ENCODE measurements at regions not wholly inside any gene's neighbourhood (a gene's known extent, or its start where the extent isn't known, plus 50 kb on each side); places are given as distances from the start of the nearest gene placed in this dataset.

DNA sequence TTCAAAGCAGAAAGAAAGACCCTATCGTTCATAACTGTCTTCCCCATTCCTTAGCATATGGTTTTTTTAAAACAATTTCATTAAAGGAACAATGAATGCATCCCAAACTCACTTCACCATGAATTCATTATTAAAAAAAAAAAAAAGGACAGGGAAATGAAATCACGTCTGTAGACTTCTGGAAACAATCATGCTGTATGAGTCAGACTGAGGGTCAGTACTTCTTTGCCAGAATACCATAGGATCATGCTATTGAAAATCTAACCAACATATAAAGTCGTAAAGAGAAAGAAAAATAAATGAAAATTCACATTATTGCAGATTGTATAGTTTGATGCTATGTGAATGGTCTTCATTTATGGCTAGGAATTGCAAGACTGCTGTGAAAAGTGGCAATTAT is 144.4 kb downstream of the PCDH18 start:
- TF ChIP-seq ZNF121 (tag by site-specific recombination; IDR thresholded peaks at IDR 0.05) (no peak), ZFHX2 (tag by site-specific recombination; conservative IDR thresholded peaks at IDR 0.05) (no peak), OVOL3 (tag by site-specific recombination; IDR thresholded peaks at IDR 0.05) (no peak), ZNF501 (tag by site-specific recombination; IDR thresholded peaks at IDR 0.05) (no peak), ZNF776 (tag by site-specific recombination; IDR thresholded peaks at IDR 0.05; ENCODE audit: borderline replicate concordance) (no peak), ZNF302 (tag by site-specific recombination; IDR thresholded peaks at IDR 0.05; ENCODE audit: low read depth) (no peak), ZFP69B (tag by site-specific recombination; IDR thresholded peaks at IDR 0.05) (no peak), ZNF654 (tag by site-specific recombination; IDR thresholded peaks at IDR 0.05; ENCODE audit: low read depth) (no peak)
- CTCF ChIA-PET, result no interaction called here
- POLR2A ChIA-PET, result no interaction called here
- Histone ChIP-seq H3K4me1 (ENCODE audit: control insufficient read depth, insufficient read depth, low read length) (no peaks in the 10 kb centered on the region), H3K36me3 (ENCODE audit: control insufficient read depth in 2 of 2, insufficient read depth in 1 of 2, low read length in 2 of 2) (no peaks in the 10 kb centered on the region), H3K4me3 (ENCODE audit: low read depth, low read length) (no peak overlapping the region), H3K9me3 (ENCODE audit: control insufficient read depth, insufficient read depth, low read depth, low read length) (no peaks in the 10 kb centered on the region), H3K27ac (ENCODE audit: extremely low read depth, low read depth, low read length) (no peak overlapping the region)

DNA sequence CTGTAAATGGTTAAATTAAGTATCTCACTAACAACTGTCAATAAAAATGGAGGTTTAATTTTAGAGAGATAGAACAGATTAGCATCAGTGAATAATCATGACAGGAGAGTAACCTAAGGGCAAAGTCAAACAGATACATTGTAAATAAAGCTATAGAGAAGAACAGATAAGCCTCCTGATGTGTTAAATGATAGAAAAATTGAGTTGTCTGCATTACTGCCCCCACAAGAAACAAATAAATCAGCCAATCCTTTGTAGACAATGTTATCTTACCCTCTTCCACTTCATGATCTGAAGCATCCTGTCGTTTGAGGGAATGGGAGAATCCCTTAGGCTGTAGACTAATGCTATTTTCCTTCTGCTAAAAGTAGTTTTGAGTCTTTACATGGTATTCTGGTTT is 147.8 kb downstream of the PCDH18 start:
- Histone ChIP-seq H3K4me3 (ENCODE audit: low read depth, low read length) (no peak overlapping the region), H3K4me1 (ENCODE audit: control insufficient read depth, insufficient read depth, low read length) (no peaks in the 10 kb centered on the region), H3K36me3 (ENCODE audit: control insufficient read depth in 2 of 2, insufficient read depth in 1 of 2, low read length in 2 of 2) (no peaks in the 10 kb centered on the region), H3K9me3 (ENCODE audit: control insufficient read depth, insufficient read depth, low read depth, low read length) (no peaks in the 10 kb centered on the region), H3K27ac (ENCODE audit: extremely low read depth, low read depth, low read length) (no peak overlapping the region)
- no peak for TF ChIP-seq ZNF843 (tag by site-specific recombination; IDR thresholded peaks at IDR 0.05)
- CTCF ChIA-PET, result no interaction called here
- POLR2A ChIA-PET, result no interaction called here

DNA sequence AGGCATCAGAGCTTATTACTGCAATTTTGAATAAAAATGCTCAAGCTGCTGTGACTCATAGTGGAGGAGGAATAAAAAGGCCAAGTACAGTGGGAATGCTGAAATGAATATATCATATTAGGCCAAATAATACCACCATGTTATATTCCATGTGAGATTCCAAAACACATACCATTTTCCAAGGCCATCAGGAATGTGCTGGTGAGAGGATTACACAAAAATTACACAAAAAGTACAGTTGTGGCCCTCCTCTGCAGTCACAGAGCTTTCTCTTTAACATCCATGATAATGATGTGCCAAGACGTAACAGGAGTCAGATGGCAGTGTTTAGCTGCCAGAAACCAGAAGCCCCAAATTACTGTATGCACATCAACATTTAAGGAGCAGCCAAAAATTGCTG is 153.5 kb downstream of the PCDH18 start:
- Histone ChIP-seq H3K36me3 (ENCODE audit: control insufficient read depth in 2 of 2, insufficient read depth in 1 of 2, low read length in 2 of 2) (no peaks in the 10 kb centered on the region), H3K9me3 (ENCODE audit: control insufficient read depth, insufficient read depth, low read depth, low read length) (no peaks in the 10 kb centered on the region), H3K27ac (ENCODE audit: extremely low read depth, low read depth, low read length) (no peak overlapping the region), H3K4me3 (ENCODE audit: low read depth, low read length) (no peak overlapping the region), H3K4me1 (ENCODE audit: control insufficient read depth, insufficient read depth, low read length) (no peaks in the 10 kb centered on the region)
- ChIA-PET CTCF (no interaction called here), POLR2A (no interaction called here)
- TF ChIP-seq HOXA7 (CRISPR knock-in tag; IDR thresholded peaks at IDR 0.05; ENCODE audit: borderline replicate concordance) (no peak), ZNF214 (tag by site-specific recombination; IDR thresholded peaks at IDR 0.05; ENCODE audit: borderline replicate concordance) (no peak), ZNF843 (tag by site-specific recombination; IDR thresholded peaks at IDR 0.05) (no peak), ZNF248 (tag by site-specific recombination; IDR thresholded peaks at IDR 0.05) (no peak), ZFHX2 (tag by site-specific recombination; conservative IDR thresholded peaks at IDR 0.05) (no peak), GFI1B (tag by site-specific recombination; IDR thresholded peaks at IDR 0.05) (no peak), IKZF3 (tag by site-specific recombination; IDR thresholded peaks at IDR 0.05) (no peak), ZNF114 (tag by site-specific recombination; IDR thresholded peaks at IDR 0.05) (no peak), WT1 (tag by site-specific recombination; IDR thresholded peaks at IDR 0.05) (no peak), ZNF211 (tag by site-specific recombination; IDR thresholded peaks at IDR 0.05; ENCODE audit: low read depth) (no peak), ZNF629 (tag by site-specific recombination; IDR thresholded peaks at IDR 0.05) (no peak), ZBTB48 (tag by site-specific recombination; IDR thresholded peaks at IDR 0.05) (no peak), KLF1 (tag by site-specific recombination; IDR thresholded peaks at IDR 0.05) (no peak), ZBTB7A (tag by site-specific recombination; IDR thresholded peaks at IDR 0.05; ENCODE audit: low read depth) (no peak), ZBTB21 (tag by site-specific recombination; IDR thresholded peaks at IDR 0.05) (no peak), ZNF624 (tag by site-specific recombination; IDR thresholded peaks at IDR 0.05) (no peak), ZNF16 (tag by site-specific recombination; IDR thresholded peaks at IDR 0.05; ENCODE audit: low read depth) (no peak), ZNF501 (tag by site-specific recombination; IDR thresholded peaks at IDR 0.05) (no peak)
- TF ChIP-seq, protein P1, sequence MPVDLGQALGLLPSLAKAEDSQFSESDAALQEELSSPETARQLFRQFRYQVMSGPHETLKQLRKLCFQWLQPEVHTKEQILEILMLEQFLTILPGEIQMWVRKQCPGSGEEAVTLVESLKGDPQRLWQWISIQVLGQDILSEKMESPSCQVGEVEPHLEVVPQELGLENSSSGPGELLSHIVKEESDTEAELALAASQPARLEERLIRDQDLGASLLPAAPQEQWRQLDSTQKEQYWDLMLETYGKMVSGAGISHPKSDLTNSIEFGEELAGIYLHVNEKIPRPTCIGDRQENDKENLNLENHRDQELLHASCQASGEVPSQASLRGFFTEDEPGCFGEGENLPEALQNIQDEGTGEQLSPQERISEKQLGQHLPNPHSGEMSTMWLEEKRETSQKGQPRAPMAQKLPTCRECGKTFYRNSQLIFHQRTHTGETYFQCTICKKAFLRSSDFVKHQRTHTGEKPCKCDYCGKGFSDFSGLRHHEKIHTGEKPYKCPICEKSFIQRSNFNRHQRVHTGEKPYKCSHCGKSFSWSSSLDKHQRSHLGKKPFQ (tag by site-specific recombination; IDR thresholded peaks at IDR 0.05), result no peak
- TF ChIP-seq, protein P2, sequence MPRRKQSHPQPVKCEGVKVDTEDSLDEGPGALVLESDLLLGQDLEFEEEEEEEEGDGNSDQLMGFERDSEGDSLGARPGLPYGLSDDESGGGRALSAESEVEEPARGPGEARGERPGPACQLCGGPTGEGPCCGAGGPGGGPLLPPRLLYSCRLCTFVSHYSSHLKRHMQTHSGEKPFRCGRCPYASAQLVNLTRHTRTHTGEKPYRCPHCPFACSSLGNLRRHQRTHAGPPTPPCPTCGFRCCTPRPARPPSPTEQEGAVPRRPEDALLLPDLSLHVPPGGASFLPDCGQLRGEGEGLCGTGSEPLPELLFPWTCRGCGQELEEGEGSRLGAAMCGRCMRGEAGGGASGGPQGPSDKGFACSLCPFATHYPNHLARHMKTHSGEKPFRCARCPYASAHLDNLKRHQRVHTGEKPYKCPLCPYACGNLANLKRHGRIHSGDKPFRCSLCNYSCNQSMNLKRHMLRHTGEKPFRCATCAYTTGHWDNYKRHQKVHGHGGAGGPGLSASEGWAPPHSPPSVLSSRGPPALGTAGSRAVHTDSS (tag by site-specific recombination; IDR thresholded peaks at IDR 0.05), result no peak
